GM12891 (cell line): ENCODE measurements at regions not wholly inside any gene's neighbourhood (a gene's known extent, or its start where the extent isn't known, plus 50 kb on each side); places are given as distances from the start of the nearest gene placed in this dataset.
"Not testable (repeated sequence)": the region's sequence is repeated elsewhere in the genome, so short reads cannot be mapped to it uniquely, and the experiment has no call there.

Experiments used
- DNase-seq: peaks from one replicate; pipeline ENCODE4 v3.0.0; 2011; ENCODE audit warnings: low spot score; ENCODE audit not compliant: insufficient read length
- FAIRE-seq: peaks from 2 replicates; lab custom pipeline; 2011; peaks lifted over from hg19 to GRCh38; lab: Jason Lieb, UNC
- PAX5 ChIP-seq: IDR thresholded peaks from 2 replicates; pipeline ENCODE4 v1.6.1; 2011; ENCODE audit warnings: low read length, moderate library complexity, mild to moderate bottlenecking; ENCODE audit not compliant: insufficient read depth, severe bottlenecking
- POLR2A ChIP-seq: IDR thresholded peaks from 2 replicates; pipeline ENCODE4 v1.6.1; 2011; ENCODE audit warnings: low read depth, low read length, control low read depth
- POLR2AphosphoS5 ChIP-seq: IDR thresholded peaks from 2 replicates; pipeline ENCODE4 v1.6.1; 2011; ENCODE audit warnings: low read depth, low read length, control low read depth
- POU2F2 ChIP-seq: IDR thresholded peaks from 2 replicates; pipeline ENCODE4 v1.6.1; 2011; ENCODE audit warnings: low read depth, mild to moderate bottlenecking, control low read depth, low read length, moderate library complexity
- SPI1 ChIP-seq: IDR thresholded peaks from 2 replicates; pipeline ENCODE4 v1.6.1; 2011; ENCODE audit warnings: low read depth, low read length, control low read depth
- TAF1 ChIP-seq: IDR thresholded peaks from 2 replicates; pipeline ENCODE4 v1.6.1; 2011; ENCODE audit warnings: low read depth, low read length, control low read depth

DNA sequence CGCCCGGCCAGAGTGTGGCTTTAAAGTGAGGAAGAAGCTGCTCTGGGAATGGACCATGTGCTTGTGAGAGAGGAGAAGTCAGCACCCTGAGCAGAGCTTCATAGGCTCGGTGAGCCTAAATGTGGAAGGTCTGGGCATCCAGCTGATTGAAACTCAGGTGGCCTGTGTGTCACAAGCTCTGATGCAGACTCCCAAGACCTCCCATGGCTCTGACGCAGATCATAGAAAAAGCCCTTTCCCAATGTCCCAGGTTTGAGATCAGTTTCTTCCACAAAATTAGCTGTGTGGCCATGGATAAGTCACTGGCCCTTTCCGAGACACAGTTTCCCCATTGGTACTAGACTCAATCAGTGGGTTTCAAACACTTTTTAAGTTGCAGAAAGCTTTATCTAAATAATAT is 180.0 kb upstream of the CCL2 start:
- TF ChIP-seq SPI1 (no peak), POLR2A (no peak), POLR2AphosphoS5 (no peak), POU2F2 (no peak), PAX5 (no peak), TAF1 (no peak)
- FAIRE-seq (no peak), DNase-seq (no peak)

DNA sequence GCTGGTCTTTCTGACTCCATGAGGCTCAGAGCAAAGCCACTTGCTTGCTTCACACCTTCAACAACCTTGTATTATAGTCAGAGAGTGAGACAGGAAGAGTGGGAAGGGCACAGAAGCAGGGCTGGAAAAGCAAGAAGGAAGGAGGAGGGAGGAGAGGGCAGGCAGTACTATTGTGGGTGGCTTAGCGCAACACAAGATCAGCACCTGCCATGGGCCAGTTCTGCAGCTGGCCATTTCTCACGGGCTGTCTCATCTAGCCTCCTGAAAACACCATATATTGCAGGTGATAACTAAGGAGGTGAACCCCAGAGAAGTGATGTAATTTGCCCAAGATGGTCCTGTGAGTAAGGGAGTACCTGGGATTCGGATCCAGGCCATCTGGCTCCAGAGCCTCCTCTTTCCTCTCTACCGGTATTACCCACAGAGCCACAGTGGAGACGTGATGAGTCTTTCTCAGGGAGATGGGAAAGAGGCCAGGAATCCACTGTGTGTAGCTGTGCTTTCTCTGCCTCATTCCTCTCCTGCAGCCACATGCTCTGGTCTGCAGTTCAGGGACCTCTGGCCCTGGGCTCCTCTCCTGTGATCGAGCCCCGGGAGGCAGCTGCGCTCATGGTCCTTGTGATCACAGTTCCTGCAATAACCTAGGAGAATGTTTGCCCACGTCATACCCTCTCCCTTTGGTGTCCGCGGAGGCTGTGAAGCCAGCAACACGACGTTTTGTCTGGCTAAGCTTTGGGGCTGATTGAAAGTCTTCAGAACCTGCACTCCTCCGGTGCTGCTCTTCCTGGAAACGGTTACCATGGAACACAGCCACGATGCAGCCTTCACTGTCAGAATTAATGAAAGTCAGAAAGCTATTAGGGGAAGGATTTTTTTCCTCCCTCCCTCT is 178.1 kb upstream of the CCL2 start:
- FAIRE-seq: no peak
- DNase-seq: no peak
- TF ChIP-seq POLR2A: no peak
- TF ChIP-seq POU2F2: no peak
- TF ChIP-seq PAX5: no peak
- no peak for TF ChIP-seq TAF1
- no peak for TF ChIP-seq SPI1
- no peak for TF ChIP-seq POLR2AphosphoS5

GRCh38 chr17:34081269-34081668 is 173.8 kb upstream of the CCL2 start:
- FAIRE-seq (no peak), DNase-seq (peak; percentile 7)
- TF ChIP-seq SPI1: no peak
- no peak for TF ChIP-seq PAX5
- TF ChIP-seq POLR2AphosphoS5: no peak
- no peak for TF ChIP-seq POU2F2
- TF ChIP-seq POLR2A: no peak
- no peak for TF ChIP-seq TAF1

GRCh38 chr17:34082404-34082803 is 172.7 kb upstream of the CCL2 start:
- FAIRE-seq: no peak
- no peak for TF ChIP-seq SPI1
- no peak for TF ChIP-seq POLR2AphosphoS5
- TF ChIP-seq POLR2A: no peak
- no peak for TF ChIP-seq POU2F2
- TF ChIP-seq TAF1: no peak
- no peak for TF ChIP-seq PAX5
- DNase-seq: no peak

- not testable (repeated sequence) for DNase-seq, FAIRE-seq
Measured at GRCh38 chr17:34089042-34089441, 166.0 kb upstream of the CCL2 start.

GRCh38 chr17:34090593-34090992 is 164.5 kb upstream of the CCL2 start:
- DNase-seq (no peak), FAIRE-seq (no peak)
- TF ChIP-seq PAX5 (no peak), POLR2A (no peak), POU2F2 (no peak), TAF1 (no peak), SPI1 (no peak)

DNA sequence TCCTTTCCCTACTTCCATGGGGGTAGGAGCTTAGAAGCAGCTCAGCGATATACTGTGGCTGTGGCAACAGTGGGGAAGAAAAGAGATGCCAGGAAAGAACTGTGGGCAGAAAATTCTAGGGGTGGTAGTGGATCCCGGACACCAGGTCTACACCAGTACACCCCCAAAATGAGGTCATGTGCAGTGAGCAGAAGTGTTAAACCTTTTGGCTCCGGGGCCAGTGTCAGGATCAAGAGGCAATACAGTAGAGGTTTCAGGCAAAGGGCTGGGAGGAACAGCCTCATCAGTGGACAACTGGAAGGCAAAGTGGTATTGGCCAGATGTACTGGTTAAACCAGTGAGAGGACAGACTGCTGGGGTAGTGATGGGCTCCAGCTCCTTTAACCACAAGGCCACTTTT is 163.1 kb upstream of the CCL2 start:
- DNase-seq: no peak
- TF ChIP-seq PAX5 (no peak), POLR2A (no peak), SPI1 (no peak), POLR2AphosphoS5 (no peak), POU2F2 (no peak), TAF1 (no peak)
- FAIRE-seq: no peak

GRCh38 chr17:34095106-34095505 is 160.0 kb upstream of the CCL2 start:
- FAIRE-seq (no peak), DNase-seq (no peak)
- TF ChIP-seq POLR2AphosphoS5 (no peak), POU2F2 (no peak), POLR2A (no peak), SPI1 (no peak), TAF1 (no peak), PAX5 (no peak)

DNA sequence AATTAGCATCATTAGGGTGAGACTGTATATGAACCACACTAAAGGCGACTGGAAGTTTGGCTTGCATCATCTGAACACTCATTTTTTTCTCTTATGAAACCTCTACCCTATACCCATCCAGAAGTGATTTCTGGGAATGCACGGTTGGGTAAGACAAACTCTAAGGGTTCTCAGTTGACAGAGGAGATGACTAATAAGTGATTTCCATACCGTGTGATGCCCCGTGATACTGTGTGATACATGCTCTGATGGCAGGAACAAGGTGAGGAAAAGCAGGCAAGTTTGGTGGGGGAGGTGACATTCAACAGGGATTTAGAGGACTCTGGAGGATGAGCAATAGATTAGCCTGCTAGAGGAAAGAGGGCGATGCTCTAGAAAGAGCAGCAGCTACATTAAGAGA is 156.4 kb upstream of the CCL2 start:
- DNase-seq (no peak), FAIRE-seq (no peak)
- TF ChIP-seq TAF1 (no peak), POU2F2 (no peak), POLR2A (no peak), SPI1 (no peak), POLR2AphosphoS5 (no peak), PAX5 (no peak)

- no peak for DNase-seq
- TF ChIP-seq POLR2A (no peak), POLR2AphosphoS5 (no peak), SPI1 (no peak), POU2F2 (no peak), TAF1 (no peak), PAX5 (no peak)
- no peak for FAIRE-seq
Measured at GRCh38 chr17:34099859-34100515, 155.1 kb upstream of the CCL2 start.
